Urinary bladder (tissue), 3 donors: ENCODE measurements at regions not wholly inside any gene's neighbourhood (a gene's known extent, or its start where the extent isn't known, plus 50 kb on each side); places are given as distances from the start of the nearest gene placed in this dataset.

Experiments
- DNase-seq: peaks from one replicate; pipeline ENCODE4 v3.0.0-alpha.2; 2015; ENCODE audit errors: extremely low spot score
- H3K27ac ChIP-seq: one replicate; pipeline ENCODE4 v1.5.1; 2013; ENCODE audit warnings: low read depth, mild to moderate bottlenecking, moderate library complexity
- H3K36me3 ChIP-seq: one replicate; pipeline ENCODE4 v1.6.1; 2013; ENCODE audit warnings: mild to moderate bottlenecking, moderate library complexity; ENCODE audit not compliant: insufficient read depth
- H3K4me1 ChIP-seq: one replicate; pipeline ENCODE4 v1.6.1; 2013; ENCODE audit warnings: mild to moderate bottlenecking, moderate library complexity; ENCODE audit not compliant: insufficient read depth
- H3K4me3 ChIP-seq: one replicate; pipeline ENCODE4 v1.5.1; 2013; ENCODE audit warnings: low read depth, low read length
- WGBS: extraction: QIAGEN DNeasy Blood & Tissue Kit; methylation state at CpG from one replicate; pipeline ENCODE4 v1.1.7; 2013; 5-methylcytosine and 5-hydroxymethylcytosine counted together
- donor health status: healthy with polysubstance abuse.
- donor health status: healthy.

GRCh38 chr5:124692950-124693349 is 53.5 kb downstream of the ZNF608 start:
- WGBS, result 97% methylated on average over 2 of the region's 2 CpGs
- H3K4me1 ChIP-seq, result no peaks in the 10 kb centered on the region
- no peak overlapping the region for H3K4me3 ChIP-seq
- H3K27ac ChIP-seq, result no peak overlapping the region
- H3K36me3 ChIP-seq, result no peaks in the 10 kb centered on the region
- no peak for DNase-seq

GRCh38 chr5:124692324-124692723 is 54.1 kb downstream of the ZNF608 start:
- 56% methylated on average over 3 of the region's 3 CpGs for WGBS
- Histone ChIP-seq H3K27ac (no peak overlapping the region), H3K4me1 (no peaks in the 10 kb centered on the region), H3K36me3 (no peaks in the 10 kb centered on the region), H3K4me3 (no peak overlapping the region)
- DNase-seq, result no peak

- Histone ChIP-seq H3K4me1 (no peaks in the 10 kb centered on the region), H3K4me3 (no peak overlapping the region), H3K27ac (no peak overlapping the region), H3K36me3 (no peaks in the 10 kb centered on the region)
- no peak for DNase-seq
These were observed 56.8 kb downstream of the ZNF608 start for GRCh38 chr5:124689653-124690052.

GRCh38 chr5:124686239-124687004 is 60.0 kb downstream of the ZNF608 start:
- no peaks in the 10 kb centered on the region for H3K4me1 ChIP-seq
- no peak overlapping the region for H3K4me3 ChIP-seq
- H3K27ac ChIP-seq, result no peak overlapping the region
- no peak for DNase-seq
- 92% methylated on average over 3 of the region's 3 CpGs for WGBS
- H3K36me3 ChIP-seq, result no peaks in the 10 kb centered on the region

- Histone ChIP-seq H3K36me3 (no peaks in the 10 kb centered on the region), H3K4me1 (no peaks in the 10 kb centered on the region), H3K27ac (no peak overlapping the region), H3K4me3 (no peak overlapping the region)
- WGBS, result 96% methylated on average over 3 of the region's 3 CpGs
- no peak for DNase-seq
These were observed 61.0 kb downstream of the ZNF608 start for GRCh38 chr5:124685404-124685930.

GRCh38 chr5:124683917-124684555 is 62.4 kb downstream of the ZNF608 start:
- Histone ChIP-seq H3K4me3 (no peak overlapping the region), H3K4me1 (no peaks in the 10 kb centered on the region), H3K36me3 (no peaks in the 10 kb centered on the region), H3K27ac (no peak overlapping the region)
- DNase-seq, result no peak
- WGBS, result 93% methylated on average over 2 of the region's 2 CpGs

GRCh38 chr5:124679578-124680199 is 66.8 kb downstream of the ZNF608 start:
- H3K36me3 ChIP-seq, result no peaks in the 10 kb centered on the region
- peaks cover 1% of the 10 kb centered on the region for H3K4me1 ChIP-seq
- H3K27ac ChIP-seq, result no peak overlapping the region
- no peak overlapping the region for H3K4me3 ChIP-seq
- 85% methylated on average over 4 of the region's 4 CpGs for WGBS
- no peak for DNase-seq

GRCh38 chr5:124678922-124679519 is 67.4 kb downstream of the ZNF608 start:
- Histone ChIP-seq H3K36me3 (no peaks in the 10 kb centered on the region), H3K4me3 (no peak overlapping the region), H3K27ac (no peak overlapping the region), H3K4me1 (peaks cover 1% of the 10 kb centered on the region)
- DNase-seq, result no peak
- 79% methylated on average over 8 of the region's 8 CpGs for WGBS

- peaks cover 1% of the 10 kb centered on the region for H3K4me1 ChIP-seq
- 96% methylated on average over 4 of the region's 4 CpGs for WGBS
These were observed 68.0 kb downstream of the ZNF608 start for GRCh38 chr5:124678468-124678867.

GRCh38 chr5:124677374-124678351 is 68.8 kb downstream of the ZNF608 start:
- DNase-seq, result no peak
- H3K36me3 ChIP-seq, result no peaks in the 10 kb centered on the region
- 59% methylated on average over 9 of the region's 9 CpGs for WGBS
- H3K4me3 ChIP-seq, result no peak overlapping the region
- no peak overlapping the region for H3K27ac ChIP-seq
- peaks cover 1% of the 10 kb centered on the region for H3K4me1 ChIP-seq

More at GRCh38 chr5:124678468-124678867, 68.0 kb downstream of the ZNF608 start:
- H3K36me3 ChIP-seq, result no peaks in the 10 kb centered on the region
- H3K4me3 ChIP-seq, result no peak overlapping the region
- no peak overlapping the region for H3K27ac ChIP-seq
- DNase-seq, result no peak

GRCh38 chr5:124675931-124676846 is 70.2 kb downstream of the ZNF608 start:
- H3K27ac ChIP-seq, result no peak overlapping the region

GRCh38 chr5:124671193-124671592 is 75.2 kb downstream of the ZNF608 start:
- Histone ChIP-seq H3K27ac (no peak overlapping the region), H3K4me3 (no peak overlapping the region), H3K36me3 (no peaks in the 10 kb centered on the region), H3K4me1 (no peaks in the 10 kb centered on the region)
- DNase-seq, result no peak
- 96% methylated on average over 1 of the region's 1 CpG for WGBS

More at GRCh38 chr5:124675931-124676846, 70.2 kb downstream of the ZNF608 start:
- H3K4me1 ChIP-seq, result peaks cover 1% of the 10 kb centered on the region
- no peaks in the 10 kb centered on the region for H3K36me3 ChIP-seq
- 89% methylated on average over 6 of the region's 6 CpGs for WGBS
- no peak for DNase-seq
- no peak overlapping the region for H3K4me3 ChIP-seq
